ENCODE measurements at regions not wholly inside any gene's neighbourhood (a gene's known extent, or its start where the extent isn't known, plus 50 kb on each side); places are given as distances from the start of the nearest gene placed in this dataset.

- no peak for DNase-seq (ENCODE audit: low read depth)
Observed at GRCh38 chrX:39605183-39605582, 492.6 kb downstream of the BCOR start.

- no peak for DNase-seq (ENCODE audit: low read depth)
Observed at GRCh38 chrX:39605866-39606265, 491.9 kb downstream of the BCOR start.

- DNase-seq (ENCODE audit: low read depth), result no peak
Observed at GRCh38 chrX:39609941-39610340, 487.8 kb downstream of the BCOR start.

GRCh38 chrX:39611468-39611867 is 486.3 kb downstream of the BCOR start:
- DNase-seq (ENCODE audit: low read depth), result no peak

- DNase-seq (ENCODE audit: low read depth), result peak; percentile 2
Observed at GRCh38 chrX:39613482-39613995, 484.2 kb downstream of the BCOR start.

- peak; percentile 66 for DNase-seq (ENCODE audit: low read depth)
Observed at GRCh38 chrX:39613997-39614679, 483.6 kb downstream of the BCOR start.

GRCh38 chrX:39614680-39614998 is 483.1 kb downstream of the BCOR start:
- DNase-seq (ENCODE audit: low read depth), result peak; percentile 2

GRCh38 chrX:39616098-39616729 is 481.5 kb downstream of the BCOR start:
- DNase-seq (ENCODE audit: low read depth), result no peak

- no peak for DNase-seq (ENCODE audit: low read depth)
Observed at GRCh38 chrX:39616731-39617130, 481.0 kb downstream of the BCOR start.

- no peak for DNase-seq (ENCODE audit: low read depth)
Observed at GRCh38 chrX:39618178-39618577, 479.6 kb downstream of the BCOR start.

- no peak for DNase-seq (ENCODE audit: low read depth)
Observed at GRCh38 chrX:39619182-39620009, 478.4 kb downstream of the BCOR start.

- no peak for DNase-seq (ENCODE audit: low read depth)
Observed at GRCh38 chrX:39624166-39624565, 473.6 kb downstream of the BCOR start.

- no peak for DNase-seq (ENCODE audit: low read depth)
Observed at GRCh38 chrX:39625810-39626209, 471.9 kb downstream of the BCOR start.

- no peak for DNase-seq (ENCODE audit: low read depth)
Observed at GRCh38 chrX:39626749-39627148, 471.0 kb downstream of the BCOR start.

GRCh38 chrX:39627257-39627656 is 470.5 kb downstream of the BCOR start:
- DNase-seq (ENCODE audit: low read depth), result no peak

GRCh38 chrX:39629001-39629400 is 468.8 kb downstream of the BCOR start:
- no peak for DNase-seq (ENCODE audit: low read depth)

GRCh38 chrX:39630344-39630743 is 467.4 kb downstream of the BCOR start:
- DNase-seq (ENCODE audit: low read depth), result no peak

GRCh38 chrX:39631276-39632229 is 466.2 kb downstream of the BCOR start:
- DNase-seq (ENCODE audit: low read depth), result no peak

GRCh38 chrX:39633293-39633692 is 464.5 kb downstream of the BCOR start:
- DNase-seq (ENCODE audit: low read depth), result no peak

- no peak for DNase-seq (ENCODE audit: low read depth)
Observed at GRCh38 chrX:39636481-39636880, 461.3 kb downstream of the BCOR start.

- no peak for DNase-seq (ENCODE audit: low read depth)
Observed at GRCh38 chrX:39638526-39638925, 459.2 kb downstream of the BCOR start.

- no peak for DNase-seq (ENCODE audit: low read depth)
Observed at GRCh38 chrX:39639871-39640270, 457.9 kb downstream of the BCOR start.
